T47D (cell line): ENCODE measurements at regions not wholly inside any gene's neighbourhood (a gene's known extent, or its start where the extent isn't known, plus 50 kb on each side); places are given as distances from the start of the nearest gene placed in this dataset.

Experiments used
- DNase-seq, 2 experiments: peaks; one replicate each; pipeline versions ENCODE4 v3.0.0 to v3.0.0-alpha.2; 2011 to 2012; ENCODE audit warnings: low read depth in 1 of 2, low spot score in 1 of 2
- JUND ChIP-seq: IDR thresholded peaks from 2 replicates; pipeline ENCODE4 v1.6.1; 2012; ENCODE audit warnings: low read depth
- in situ Hi-C: cut with HindIII; loops from 2 replicates; pipeline ENCODE4 v1.10.0; 2016; ENCODE audit warnings: low sequenced_read_pairs, low pct_unique_long_range_greater_than_20kb

- in situ Hi-C loops: no loop called here
- no peak for DNase-seq
- no peak for TF ChIP-seq JUND
These were observed 61.2 kb upstream of the TRABD2B start for GRCh38 chr1:48058135-48059025.

GRCh38 chr1:48057249-48057648, 60.1 kb upstream of the TRABD2B start:
- no peak for DNase-seq
- no peak for TF ChIP-seq JUND
- in situ Hi-C loops: no loop called here

GRCh38 chr1:48055876-48056764, 58.9 kb upstream of the TRABD2B start:
- in situ Hi-C loops: no loop called here
- no peak for TF ChIP-seq JUND
- DNase-seq: no peak

GRCh38 chr1:48054232-48054631, 57.0 kb upstream of the TRABD2B start:
- no peak for TF ChIP-seq JUND
- in situ Hi-C loops: no loop called here
- no peak for DNase-seq

GRCh38 chr1:48052923-48053291, 55.7 kb upstream of the TRABD2B start:
- no peak for DNase-seq
- in situ Hi-C loops: no loop called here
- no peak for TF ChIP-seq JUND

GRCh38 chr1:48051466-48052126, 54.4 kb upstream of the TRABD2B start:
- TF ChIP-seq JUND: no peak
- no peak for DNase-seq
- in situ Hi-C loops: no loop called here

- TF ChIP-seq JUND: no peak
- in situ Hi-C loops: no loop called here
- DNase-seq: no peak
These were observed 52.8 kb upstream of the TRABD2B start for GRCh38 chr1:48049823-48050535.

GRCh38 chr1:48048980-48049379, 51.8 kb upstream of the TRABD2B start:
- no peak for DNase-seq
- TF ChIP-seq JUND: no peak
- in situ Hi-C loops: no loop called here

GRCh38 chr1:48048064-48048463, 50.9 kb upstream of the TRABD2B start:
- DNase-seq: no peak
- in situ Hi-C loops: no loop called here
- no peak for TF ChIP-seq JUND

- TF ChIP-seq JUND: no peak
- in situ Hi-C loops: no loop called here
- DNase-seq: no peak
These were observed 49.9 kb upstream of the TRABD2B start for GRCh38 chr1:48047116-48047515.
